H1 (cell line): ENCODE measurements at regions not wholly inside any gene's neighbourhood (a gene's known extent, or its start where the extent isn't known, plus 50 kb on each side); places are given as distances from the start of the nearest gene placed in this dataset.

ENCODE experiments used
- CBX5 ChIP-seq: fragments of 300-800, 300-1000 bp; sonication (generic); IDR thresholded peaks from 2 replicates; pipeline ENCODE4 v1.7.1; 2016; ENCODE audit warnings: antibody characterized with exemption, low read length, low read depth
- CREB1 ChIP-seq: IDR thresholded peaks from 2 replicates; pipeline ENCODE4 v1.6.1; 2012; ENCODE audit warnings: inconsistent platforms
- KDM1A ChIP-seq: fragments of 200-600, 300-600 bp; sonication (generic); IDR thresholded peaks from 2 replicates; pipeline ENCODE4 v1.7.1; 2016; ENCODE audit warnings: mild to moderate bottlenecking, low read length, borderline replicate concordance
- ZNF274 ChIP-seq: IDR thresholded peaks from 2 replicates; pipeline ENCODE4 v1.7.0; 2012; ENCODE audit warnings: low read length, borderline replicate concordance; ENCODE audit errors: extremely low read depth
- TF ChIP-seq, protein P1 (sequence below): IDR thresholded peaks from 2 replicates; pipeline ENCODE4 v1.6.1; 2012; ENCODE audit warnings: inconsistent platforms
- TF ChIP-seq, protein P2 (sequence below): IDR thresholded peaks from 2 replicates; pipeline ENCODE4 v1.6.1; 2011; ENCODE audit warnings: low read length, improper control_type of control experiment

GRCh38 chr3:144051211-144051610, 79.6 kb downstream of the DIPK2A start (continued):
- TF ChIP-seq ZNF274 (no peak), CREB1 (no peak), KDM1A (no peak), CBX5 (no peak)
- TF ChIP-seq, protein P1, sequence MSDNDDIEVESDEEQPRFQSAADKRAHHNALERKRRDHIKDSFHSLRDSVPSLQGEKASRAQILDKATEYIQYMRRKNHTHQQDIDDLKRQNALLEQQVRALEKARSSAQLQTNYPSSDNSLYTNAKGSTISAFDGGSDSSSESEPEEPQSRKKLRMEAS, result no peak
- TF ChIP-seq, protein P2, sequence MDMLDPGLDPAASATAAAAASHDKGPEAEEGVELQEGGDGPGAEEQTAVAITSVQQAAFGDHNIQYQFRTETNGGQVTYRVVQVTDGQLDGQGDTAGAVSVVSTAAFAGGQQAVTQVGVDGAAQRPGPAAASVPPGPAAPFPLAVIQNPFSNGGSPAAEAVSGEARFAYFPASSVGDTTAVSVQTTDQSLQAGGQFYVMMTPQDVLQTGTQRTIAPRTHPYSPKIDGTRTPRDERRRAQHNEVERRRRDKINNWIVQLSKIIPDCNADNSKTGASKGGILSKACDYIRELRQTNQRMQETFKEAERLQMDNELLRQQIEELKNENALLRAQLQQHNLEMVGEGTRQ, result no peak
